GM18861 (cell line): ENCODE measurements at regions not wholly inside any gene's neighbourhood (a gene's known extent, or its start where the extent isn't known, plus 50 kb on each side); places are given as distances from the start of the nearest gene placed in this dataset.

Source experiments
- ATAC-seq: cut with Tn5 transposase; IDR thresholded peaks from one replicate; pipeline ENCODE4 v1.9.1; 2021; ENCODE audit not compliant: unreplicated experiment

DNA sequence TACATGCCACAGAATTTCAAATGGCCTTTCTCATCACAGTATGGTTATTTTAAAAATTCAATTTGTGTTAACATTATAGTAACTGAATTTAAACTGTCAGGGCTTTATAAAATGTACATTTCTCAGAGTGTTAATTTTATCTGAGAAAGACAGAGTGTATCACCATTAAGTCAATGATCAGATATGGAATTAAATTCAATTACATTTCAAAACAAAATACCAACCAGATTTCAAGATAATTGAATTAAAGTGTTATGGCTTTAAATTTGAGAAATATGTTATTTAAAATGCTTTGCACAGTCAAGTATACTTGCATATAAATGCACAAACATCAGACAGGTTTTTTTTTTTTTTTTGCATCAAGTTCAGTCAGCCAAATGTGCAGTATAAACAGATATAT, 1574.4 kb downstream of the BRINP3 start:
- ATAC-seq = no peak

DNA sequence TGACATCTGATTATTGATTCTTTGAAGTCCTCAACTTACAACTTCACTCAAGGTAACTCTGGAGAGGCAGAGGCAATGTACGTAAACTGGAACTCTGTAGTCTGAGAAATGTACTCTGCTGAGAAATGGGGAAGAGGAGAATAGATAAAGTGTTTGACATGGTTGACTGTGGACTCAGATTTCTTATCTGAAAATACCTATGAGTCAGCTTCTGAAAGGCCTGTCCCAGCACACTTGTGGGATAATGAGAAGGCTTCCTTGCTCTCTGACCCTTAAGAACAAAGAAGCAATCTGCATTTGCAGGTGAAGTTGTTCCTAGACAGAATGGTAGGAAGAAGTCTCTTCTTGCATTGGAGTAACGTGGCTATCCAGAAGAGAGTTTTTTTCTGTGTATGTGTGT, 1573.5 kb downstream of the BRINP3 start:
- ATAC-seq = no peak

DNA sequence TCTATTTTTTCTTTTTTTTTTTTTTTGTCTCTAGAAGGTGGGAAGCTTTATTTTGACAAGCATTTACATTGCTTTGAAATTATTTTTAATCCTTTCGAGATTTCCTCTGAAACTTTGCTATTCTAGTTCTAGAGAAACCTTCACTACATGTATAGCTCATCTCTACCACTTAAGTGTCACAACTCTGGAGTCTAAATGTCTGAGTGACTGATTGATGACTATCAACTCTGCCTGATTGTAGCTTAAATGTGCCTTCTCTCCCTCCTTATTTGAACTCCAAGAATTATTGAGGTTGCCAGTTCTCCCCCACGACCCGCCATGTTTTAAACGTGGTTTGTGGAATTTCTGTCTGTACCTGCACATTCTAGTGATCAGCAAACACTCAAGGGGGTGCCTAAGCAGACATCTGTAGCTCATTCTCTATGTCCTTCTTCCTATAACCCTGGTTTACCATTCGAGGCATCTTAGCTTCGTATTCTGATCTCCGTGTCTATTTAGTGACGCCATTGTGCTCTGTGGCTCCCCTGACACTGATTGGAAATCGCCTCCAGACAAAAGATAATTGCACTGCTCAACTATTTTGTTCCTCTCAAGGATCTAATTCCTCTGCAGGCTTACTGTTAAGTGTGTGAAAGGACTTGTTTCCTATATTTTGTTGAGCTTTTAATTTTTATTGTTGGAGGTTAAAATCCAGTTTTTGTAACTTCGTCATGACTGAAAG, 1570.6 kb downstream of the BRINP3 start:
- no peak for ATAC-seq

DNA sequence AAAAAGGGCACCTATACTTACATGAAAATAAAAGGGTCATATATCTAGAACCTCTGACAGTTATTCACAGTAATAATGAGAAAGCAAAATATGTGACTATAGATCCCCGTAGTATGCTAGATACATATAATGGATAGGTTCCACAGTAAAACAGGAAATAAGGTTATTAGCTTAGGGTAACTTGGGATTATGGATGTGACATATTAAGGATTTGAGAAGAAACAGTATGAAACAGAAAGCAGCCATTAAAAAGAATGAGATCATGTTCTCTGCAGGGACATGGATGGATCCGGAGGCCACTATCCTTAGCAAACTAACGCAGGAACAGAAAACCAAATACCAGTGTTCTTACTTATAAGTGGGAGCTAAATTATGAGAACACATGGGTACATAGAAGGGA, 1547.3 kb downstream of the BRINP3 start:
- ATAC-seq = no peak

DNA sequence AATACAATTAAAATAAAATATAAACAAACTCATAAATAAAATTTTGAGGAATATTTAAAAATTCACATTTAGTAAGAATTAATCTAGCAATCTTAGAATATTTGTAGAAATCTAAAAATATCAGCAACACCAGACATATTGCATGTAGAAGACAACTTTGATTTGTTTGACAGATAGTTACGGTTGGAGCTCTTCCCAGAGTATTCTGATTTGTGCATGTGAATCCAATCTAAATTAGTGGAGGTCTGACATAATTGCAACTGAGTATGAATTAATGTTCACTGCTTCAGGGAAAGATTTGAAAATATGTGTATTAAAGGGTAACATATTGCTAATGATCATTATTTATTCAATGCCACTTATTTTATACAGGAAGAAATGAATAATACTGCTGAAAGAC, 1546.2 kb downstream of the BRINP3 start:
- ATAC-seq = no peak

DNA sequence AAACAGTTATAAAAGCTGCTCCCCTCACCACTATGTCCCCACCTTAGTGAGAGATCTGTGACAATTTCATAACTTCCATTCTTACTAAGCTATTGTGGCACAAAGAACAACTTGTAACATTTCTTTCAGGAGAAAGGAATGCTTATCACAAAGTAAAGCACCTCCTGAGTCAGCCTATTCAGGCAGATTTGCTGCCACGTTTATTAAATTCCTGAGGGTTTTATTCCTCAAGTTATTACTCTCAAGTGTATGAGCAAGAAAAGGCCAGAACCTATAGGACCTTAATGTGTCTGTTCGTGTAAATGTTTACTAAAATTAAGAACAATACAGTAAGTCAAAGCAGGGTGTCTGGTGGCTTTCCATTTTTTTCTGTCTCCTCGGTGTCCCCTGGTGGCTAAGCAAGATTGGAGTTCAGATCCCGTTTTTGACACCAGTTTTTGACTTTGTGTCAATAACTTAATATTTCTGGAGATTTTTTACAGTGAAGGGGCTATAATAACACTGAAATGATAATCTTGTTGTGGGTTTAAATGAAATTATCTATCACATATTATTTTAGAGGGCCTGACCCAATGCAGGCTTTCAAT, 1539.6 kb downstream of the BRINP3 start:
- ATAC-seq = no peak

DNA sequence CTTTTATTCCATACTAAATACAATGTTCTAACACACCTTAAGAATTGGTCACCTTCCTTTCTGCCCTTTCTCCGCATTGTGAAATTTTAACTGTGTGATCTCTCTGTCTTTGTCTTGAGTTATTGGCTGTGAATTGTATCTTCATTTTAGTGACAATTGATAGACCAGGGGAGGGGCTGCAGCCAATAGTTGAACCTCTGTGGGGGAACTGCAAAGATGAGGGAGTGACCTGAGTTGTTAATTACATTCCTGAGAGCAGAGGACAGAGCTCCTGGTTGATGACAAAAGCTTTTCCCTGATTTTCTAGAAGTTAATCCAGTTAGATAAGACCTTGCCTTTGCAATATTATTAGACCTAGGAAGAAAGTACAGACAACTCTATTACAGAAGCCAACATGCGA, 1535.7 kb downstream of the BRINP3 start:
- ATAC-seq = no peak

DNA sequence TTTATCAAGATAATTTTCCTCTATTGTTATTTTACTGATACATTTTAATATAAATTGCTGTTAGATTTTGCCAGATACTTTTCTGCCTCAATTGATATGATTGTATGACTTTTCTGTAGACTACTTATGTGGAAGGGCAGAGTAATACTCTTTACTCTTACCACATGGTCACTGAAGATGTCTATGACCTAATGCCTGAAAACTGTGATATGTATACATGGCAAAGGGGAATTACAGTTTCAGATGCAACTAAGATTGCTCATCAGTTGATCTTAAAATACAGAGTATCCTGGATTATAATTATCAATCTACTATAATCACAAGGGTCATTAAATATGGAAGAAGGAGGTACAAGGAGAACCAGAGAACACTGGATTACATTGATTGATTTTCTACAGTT, 1528.0 kb downstream of the BRINP3 start:
- no peak for ATAC-seq

DNA sequence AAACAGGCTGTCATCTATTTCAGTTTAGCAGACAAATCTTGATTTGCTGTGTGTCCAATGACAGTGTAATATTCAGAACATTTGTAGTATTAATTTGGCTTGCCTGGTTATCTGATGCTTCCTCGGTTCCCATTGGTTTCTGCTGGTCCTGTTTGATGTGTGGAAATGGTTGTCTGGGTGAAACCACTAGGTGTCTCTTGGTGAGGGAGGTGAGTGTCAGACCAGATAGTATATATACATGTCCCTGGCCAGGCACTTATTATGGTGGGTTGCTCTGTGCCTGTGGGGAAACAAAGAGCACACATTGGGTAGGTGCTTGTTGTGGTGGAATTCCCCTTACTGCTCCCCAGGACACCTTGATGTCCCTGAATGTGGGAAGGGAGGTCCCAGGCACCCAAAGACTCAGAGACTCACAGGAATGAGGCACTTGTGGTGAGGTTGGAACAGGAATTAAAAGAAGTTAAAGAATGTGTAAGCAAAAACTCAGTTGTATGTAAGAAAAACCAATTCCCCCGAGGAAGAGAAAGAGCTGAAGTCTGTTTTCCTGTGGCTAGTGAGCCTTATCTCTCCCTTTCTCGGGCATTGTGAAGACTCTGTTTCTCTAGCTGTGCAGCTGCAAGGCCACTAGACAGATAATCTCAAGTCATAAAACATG, 1519.1 kb downstream of the BRINP3 start:
- no peak for ATAC-seq

DNA sequence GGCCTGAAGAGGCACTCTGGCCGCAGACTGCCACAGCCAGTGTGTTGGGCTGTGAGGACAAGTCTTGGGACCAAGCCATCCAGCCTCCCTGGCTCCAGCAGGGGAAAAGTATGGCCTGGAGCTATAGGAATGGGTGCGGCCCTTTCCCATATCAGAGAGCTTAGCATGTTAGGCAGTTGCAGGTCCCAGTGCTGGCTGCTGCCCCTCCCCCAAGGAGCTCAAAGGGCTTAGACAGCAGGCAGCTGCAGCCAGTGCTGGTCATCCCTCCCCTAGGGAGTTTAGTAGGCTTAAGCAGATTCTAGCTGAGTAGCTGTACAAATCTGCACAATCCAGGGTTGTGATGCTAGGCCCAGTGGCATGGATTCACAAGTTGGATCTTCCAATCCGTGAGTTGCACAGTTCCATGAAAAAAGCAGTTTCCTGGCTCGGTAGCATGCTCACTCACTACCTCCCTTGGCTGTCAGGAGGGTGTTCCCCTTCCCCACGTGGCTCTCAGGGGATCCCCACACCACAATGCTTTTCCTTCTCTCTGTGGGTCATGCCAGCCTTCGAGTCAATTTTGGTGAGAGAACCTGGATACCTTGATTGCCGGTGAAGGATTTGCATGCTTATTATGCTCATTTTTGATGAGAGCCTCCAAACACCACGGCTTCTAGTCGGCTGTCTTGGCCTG, 1490.8 kb downstream of the BRINP3 start:
- ATAC-seq = no peak

DNA sequence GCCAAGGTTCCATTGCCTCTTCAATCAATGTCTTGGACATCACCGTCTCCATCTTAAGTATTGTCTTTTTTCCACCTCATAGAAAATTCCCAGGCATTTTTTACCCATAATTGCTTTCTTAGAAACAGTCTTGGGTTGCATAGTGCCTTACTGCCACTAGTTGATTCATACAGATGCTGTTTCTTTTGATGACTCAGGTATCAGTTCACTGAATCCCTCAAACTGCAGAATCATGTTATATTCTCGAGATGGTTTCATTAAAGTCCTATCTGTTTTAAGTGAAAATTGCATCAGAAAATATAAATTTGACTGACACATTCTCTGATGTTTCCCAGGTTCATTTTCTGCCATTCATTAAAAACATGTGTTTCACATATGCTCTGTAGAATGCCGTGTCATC, 1489.1 kb downstream of the BRINP3 start:
- no peak for ATAC-seq

DNA sequence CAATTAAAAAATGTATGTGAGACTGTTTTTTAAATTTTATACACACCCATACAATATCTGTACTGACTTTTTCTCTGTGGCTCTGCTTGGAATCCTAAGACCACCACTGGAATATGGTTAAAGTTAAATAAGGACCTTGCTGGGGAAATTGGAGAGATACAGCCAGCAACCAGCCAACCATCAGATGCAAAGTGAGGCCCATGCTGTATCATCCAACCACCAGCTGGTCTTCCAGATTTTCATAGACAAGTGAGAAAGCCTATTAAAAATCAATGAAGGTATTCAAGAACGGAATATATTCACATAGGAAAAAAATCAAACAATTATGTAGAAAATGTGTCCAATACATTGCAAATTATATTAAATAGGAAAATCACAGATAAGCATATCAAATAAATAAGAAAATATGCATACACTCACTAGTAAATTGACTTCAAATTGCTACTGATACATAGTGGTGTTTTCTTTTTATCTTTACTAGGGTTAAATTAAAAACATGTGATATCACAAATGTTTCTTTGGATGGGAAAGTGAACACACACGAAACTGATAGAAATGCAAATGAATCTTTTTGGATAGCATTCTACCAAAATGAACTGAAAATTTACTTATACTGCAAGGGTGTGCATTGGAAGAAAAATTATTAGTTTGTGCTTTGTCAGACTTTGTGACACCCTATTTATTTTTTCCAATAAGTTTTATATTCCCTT, 1486.3 kb downstream of the BRINP3 start:
- ATAC-seq = no peak

DNA sequence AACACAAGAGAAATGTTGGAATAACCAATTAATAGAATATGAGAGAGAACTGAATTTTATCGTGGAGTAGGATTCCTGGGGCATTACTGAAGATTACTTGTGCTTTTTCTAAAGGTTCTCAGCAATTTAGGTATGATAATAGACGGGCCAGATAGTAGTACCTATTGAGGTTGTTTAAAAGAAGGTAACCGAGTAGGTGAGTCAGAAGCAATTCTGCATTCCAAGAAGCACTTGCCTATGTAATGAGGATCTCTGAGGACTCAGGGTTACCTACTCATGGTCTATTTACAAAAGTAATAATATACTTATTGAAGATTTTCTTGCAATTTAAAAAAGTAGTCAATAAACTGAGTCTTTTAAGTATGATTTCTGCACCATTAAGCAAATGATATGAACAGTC, 1469.8 kb downstream of the BRINP3 start:
- no peak for ATAC-seq

DNA sequence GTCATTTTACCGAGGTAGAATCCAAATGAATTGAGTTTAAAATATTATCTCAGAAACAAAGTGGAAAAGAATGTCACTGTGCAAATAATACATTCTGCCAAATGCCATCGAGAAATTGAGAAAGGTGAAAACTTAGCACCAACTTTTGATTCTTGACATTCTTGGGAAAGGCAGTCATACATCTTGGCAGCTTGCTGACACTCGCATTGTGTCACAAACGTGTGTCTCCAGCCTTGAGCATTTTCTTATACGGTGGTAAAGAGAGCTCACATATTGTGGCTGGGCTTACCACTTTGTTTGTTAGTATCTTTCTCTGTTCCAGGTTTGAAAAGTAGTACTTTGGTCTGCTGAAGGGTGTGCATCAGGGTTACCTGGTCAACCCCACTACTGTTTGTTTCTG, 1456.1 kb downstream of the BRINP3 start:
- ATAC-seq = no peak

DNA sequence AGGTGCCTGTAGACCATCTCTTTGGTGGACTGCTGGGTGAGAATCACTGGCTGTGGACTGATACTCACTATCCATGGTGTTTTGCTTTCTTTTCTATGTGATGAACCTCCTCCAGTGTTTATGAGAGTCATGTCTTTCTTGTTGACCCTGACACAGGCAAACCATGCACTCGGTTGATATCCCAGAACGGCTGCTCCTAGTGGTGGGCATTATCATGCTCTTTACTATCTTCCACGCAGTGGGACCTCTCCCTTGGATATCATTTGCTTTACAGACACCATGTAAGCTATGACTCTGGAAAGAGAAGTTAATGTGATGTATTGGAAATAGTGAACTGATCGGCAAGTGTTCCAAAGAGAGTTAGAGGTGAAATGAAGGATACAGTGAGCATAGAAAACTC, 1455.6 kb downstream of the BRINP3 start:
- ATAC-seq = no peak

DNA sequence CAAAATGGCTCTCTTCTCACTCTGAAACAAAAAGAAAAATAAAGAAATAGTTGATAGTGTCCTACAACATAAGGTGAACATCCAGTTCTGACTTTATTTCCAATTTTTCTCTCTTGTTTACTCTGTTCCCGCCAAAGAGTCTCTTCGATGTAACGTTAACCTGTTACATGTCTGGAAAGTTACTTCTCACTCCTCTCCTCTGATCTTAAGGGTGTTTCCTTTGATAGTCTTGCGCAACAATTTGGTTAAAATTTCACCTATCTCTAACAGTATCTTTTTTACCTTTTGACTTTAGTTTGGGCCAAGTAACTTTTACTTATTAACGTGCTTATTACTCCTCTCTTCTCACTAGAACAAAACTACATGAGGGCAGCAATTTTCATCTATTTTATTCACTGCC, 1450.2 kb downstream of the BRINP3 start:
- ATAC-seq = no peak

DNA sequence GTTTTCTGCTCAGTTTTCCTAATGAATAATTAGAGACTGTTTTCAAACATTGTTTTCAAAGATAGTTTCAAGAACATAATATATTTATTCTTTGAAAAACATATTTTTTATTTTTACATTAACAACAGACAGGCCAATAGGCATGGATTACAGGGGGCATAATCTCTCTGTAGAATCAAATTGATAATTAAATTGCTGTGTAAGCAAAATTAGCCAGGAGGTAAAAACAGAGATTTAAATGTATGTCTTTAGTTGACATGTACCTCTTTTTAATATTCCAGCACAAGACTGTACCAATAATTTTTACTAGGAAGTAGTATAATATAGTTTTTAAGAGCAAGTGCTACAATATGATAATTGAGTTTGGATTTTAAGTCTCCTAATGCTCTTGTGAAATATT, 1444.5 kb downstream of the BRINP3 start:
- no peak for ATAC-seq

DNA sequence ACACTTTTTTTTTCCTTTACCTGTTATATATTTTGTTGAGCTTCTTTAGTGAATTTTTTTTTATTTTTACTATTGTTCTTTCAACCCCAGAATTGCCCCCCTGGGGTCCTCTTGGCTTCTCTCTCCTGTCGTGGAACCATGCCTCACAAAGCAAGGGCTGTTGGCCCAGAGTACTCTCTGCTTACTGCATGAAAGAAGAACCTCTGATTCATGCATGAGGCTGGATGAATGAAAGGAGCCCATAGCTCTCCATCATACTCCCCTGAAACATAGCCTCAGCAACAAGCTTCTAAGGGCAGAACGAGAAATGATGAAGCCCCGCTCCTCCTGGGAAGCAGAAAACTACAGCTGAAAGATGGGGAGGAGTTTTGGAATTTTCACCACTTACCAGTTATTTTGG, 1441.0 kb downstream of the BRINP3 start:
- ATAC-seq = no peak

DNA sequence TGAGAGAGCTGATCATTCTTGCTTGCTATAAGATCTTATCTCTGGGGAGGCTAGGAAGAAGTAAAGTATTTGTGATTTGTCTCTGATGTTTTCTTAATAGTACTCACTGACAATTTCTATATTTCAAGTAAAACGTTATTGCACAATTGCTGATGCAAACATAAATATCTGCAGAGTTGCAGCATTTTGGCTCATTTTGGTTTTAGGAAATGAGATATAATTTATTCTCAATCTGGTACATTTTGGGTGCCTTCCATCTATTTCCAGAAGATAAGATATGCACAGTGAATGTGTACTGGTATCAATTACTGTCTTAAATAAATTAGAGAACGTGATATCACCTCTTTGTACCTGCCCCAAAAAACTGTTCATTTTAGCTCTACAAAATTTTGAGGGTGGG, 1431.5 kb downstream of the BRINP3 start:
- ATAC-seq = no peak

DNA sequence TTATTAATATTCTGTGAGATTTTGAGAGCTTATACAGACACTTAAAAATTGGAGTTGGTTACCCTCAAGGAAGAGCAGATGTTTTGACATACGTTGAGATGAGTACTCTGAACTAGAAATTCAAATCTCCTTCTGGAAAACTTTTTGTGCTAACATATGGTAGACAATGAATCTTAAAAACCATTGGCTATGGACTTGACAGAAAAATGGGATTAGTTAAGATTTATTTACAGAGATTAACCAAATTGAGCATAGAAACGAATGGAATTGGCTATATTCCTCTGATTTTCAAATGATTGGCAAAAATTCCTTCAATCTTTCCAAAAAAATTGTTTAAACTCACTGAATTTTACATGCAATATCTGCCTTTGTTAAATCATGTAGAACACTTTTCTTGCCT, 1392.9 kb downstream of the BRINP3 start:
- ATAC-seq = no peak

DNA sequence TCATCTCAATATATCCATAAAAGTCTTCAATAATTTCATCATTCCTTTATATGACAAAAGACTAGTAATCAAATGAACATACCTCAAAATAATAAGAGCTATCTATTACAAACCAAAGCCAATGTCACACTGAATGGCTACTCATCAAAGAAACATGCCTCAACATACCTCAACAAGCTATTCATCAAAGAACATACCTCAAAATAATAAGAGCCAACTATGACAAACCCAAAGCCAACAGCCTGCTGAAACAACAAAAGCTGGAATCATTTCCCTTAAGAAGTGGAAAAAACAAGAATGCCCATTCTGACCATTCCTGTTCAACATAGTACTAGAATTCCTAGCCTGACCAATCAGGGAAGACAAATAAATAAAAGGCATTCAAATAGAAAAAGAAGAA, 1373.7 kb downstream of the BRINP3 start:
- ATAC-seq = no peak
